Stromal cell of bone marrow (primary cell): ENCODE measurements at regions not wholly inside any gene's neighbourhood (a gene's known extent, or its start where the extent isn't known, plus 50 kb on each side); places are given as distances from the start of the nearest gene placed in this dataset.

Source experiments
- DNase-seq: peaks from one replicate; pipeline ENCODE4 v3.0.0-alpha.2; 2012; ENCODE audit warnings: low read depth

DNA sequence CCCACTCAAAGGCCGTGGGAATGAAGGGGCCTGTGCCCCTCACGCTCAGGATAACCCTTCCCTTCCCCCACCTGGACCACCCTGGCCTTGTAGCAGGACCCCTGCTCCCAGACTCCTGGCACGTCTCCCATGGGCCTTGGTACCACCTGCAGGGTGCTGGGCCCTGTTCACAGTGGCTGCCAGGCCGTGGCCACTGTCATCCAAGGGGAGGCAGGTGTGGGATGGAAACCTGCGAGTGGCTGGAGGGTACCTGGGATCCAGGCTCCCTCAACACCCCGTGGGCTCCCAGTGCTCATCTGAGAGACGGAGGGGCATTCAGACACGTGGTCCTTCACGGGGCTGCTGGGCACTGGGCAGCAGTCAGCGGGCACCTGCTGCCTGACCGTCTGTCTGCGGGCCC lies 75.6 kb upstream of the CIBAR2 start:
- DNase-seq: no peak

DNA sequence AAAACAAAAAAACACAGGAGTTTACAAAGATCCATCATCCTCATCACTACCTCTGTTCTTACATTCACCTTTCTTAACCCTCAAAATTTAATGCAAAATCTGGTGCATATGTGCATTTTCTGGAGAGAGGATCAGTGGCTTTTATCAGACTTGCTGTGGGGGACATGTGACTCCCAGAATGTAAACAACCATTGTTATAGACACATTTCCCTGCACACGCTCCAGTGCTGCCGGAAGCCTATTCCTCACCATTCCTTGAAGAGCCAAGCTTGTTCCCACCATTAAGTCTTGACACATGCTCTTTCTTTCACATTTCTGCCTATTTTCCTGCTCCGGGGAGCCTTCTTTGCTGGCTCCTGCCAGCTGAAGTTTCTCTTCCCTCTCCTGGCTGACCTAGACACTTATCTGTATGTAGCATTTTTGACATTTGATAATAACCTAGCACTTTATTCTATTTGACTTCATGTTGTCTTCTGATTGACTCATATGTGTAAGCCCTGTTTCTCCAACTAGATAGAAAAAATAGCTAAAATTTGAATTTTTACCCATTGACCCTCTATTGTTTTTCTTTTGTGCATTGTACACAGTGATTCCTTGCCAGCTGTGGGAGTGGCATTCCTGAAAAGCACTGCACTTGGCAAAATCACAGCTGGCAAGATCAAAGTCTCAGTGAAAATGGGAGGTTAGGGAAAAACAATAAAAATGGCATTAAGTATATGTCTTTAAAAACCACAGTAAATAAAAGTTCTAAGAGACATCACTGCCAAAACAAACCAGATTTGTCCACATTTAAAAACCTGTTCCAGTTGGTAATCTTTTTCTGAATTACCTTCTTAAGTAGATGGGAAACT lies 76.8 kb upstream of the CIBAR2 start:
- no peak for DNase-seq

DNA sequence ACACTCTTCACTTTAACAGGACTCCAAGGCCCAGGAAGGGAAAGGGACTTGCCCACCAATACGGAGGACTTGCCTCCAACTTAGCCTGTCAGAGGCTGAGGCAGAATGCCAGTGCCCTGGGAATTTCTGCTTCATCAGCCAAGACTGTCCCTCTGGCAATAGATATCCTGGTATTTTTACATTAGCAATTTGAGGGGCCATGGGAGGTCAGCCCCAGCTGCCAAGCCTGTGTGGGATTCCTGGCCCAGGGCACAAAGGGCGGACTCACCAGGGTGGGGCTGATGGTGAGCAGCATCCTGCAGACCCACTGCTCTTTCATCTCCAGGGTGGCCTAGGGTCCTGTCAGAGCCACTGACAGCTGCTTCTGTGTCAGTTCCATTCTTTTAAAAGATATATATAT lies 78.3 kb upstream of the CIBAR2 start:
- no peak for DNase-seq

DNA sequence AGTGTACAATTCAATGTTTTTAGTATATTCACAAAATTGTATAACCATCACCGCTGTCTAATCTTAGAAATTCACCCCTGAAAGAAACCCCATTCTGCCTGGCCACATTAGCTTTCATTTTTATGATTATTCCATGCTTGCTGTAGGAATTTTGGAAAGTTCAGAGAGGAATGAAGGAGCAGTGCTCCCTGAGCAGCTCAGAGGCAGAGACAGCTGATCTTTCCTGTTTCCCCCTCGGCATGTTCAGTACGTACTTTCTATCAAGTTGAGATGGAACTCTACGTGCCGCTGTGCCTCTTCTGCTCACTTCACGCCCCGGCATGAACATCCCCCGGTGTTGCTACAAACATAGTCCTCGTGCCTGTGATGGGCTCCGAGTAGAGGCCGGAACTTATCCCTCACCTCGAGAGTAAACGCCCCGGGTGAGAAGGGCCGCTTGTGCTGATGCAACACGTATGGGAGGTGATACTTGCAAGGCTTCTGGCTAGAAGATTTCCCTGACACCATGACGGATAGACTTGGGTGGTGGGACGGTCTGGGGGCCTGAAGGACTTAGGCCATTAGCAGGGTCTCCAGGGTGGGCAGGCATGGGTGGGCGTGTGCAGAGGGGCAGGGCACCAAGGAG lies 79.2 kb upstream of the CIBAR2 start:
- DNase-seq: no peak

DNA sequence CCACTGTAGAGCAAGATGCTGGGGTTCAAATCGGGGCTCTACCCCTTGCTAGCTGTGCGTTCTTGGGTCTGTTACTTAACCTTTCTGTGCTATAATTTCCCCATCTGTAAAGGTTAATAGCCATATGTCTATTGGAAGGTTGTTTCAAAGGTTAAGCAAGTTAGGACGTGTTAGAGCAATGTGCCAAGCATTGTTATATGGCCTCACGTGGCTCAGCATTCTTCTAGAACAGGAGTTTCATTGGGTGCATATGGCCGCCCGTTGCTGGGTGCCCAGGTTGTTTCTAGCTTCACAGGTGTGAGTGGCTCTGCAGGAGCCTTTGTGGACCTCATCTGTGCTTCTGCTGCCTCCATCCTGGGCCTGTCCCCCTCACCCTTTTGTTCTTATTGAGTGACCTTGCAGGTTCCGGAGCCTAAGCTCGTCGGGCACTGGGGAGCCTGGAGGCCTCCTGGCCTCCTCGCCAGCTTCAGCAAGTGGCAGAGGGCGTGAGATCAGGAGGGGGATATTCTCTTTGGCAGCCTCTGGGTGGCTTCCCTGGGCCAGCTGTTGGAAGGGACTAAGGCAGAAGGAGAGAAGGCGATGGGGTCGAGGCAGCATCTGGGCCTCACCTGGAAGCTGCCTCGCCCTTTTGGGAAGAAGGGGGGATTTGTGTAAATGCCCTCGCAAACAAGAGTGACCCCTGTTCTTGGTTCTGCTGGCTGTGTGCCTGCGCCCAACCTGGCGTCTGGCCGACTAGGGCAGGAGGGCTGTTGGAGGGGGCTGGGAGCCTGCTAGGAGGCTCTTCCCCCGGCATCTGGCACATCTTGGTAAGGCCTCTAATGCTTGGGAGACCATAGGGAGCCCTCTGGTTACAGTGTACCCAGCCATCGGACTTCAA lies 80.2 kb upstream of the CIBAR2 start:
- no peak for DNase-seq

DNA sequence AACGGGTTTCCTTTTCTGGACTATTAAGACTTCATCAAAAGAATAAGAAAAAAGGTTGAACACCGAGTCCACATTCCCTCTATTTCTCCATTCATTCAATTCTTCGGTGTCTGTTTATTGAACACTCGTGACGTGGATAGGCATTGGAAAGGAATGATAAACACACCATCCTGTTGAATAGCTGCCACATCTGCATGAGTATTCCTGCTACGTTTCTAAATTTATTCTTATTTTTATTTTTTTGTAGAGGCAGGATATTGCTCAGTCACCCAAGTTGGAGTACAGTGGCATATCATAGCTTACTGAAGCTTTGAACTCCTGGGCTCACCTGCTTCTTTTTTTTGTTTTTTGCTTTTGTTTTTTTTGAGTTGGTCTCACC lies 80.8 kb upstream of the CIBAR2 start:
- DNase-seq: no peak

DNA sequence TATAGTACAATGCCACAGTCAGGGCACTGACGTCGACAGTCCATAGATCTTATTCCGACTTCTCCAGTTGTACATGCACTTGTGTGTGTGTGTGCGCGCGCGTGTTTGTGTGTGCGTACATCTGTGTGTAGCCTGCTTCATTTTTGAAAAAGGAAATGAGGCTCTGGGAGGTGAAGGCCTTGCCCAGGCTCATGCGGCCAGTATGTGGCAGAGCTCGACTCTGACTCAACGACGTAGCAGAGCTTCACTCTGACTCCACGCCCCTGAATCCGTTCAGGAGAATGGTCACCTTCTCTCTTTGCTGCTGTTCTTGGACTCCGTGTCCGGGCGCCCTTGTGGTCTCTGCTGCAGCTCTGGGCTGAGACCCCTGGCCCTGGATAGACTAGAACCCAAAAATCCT lies 81.6 kb upstream of the CIBAR2 start:
- DNase-seq: no peak

DNA sequence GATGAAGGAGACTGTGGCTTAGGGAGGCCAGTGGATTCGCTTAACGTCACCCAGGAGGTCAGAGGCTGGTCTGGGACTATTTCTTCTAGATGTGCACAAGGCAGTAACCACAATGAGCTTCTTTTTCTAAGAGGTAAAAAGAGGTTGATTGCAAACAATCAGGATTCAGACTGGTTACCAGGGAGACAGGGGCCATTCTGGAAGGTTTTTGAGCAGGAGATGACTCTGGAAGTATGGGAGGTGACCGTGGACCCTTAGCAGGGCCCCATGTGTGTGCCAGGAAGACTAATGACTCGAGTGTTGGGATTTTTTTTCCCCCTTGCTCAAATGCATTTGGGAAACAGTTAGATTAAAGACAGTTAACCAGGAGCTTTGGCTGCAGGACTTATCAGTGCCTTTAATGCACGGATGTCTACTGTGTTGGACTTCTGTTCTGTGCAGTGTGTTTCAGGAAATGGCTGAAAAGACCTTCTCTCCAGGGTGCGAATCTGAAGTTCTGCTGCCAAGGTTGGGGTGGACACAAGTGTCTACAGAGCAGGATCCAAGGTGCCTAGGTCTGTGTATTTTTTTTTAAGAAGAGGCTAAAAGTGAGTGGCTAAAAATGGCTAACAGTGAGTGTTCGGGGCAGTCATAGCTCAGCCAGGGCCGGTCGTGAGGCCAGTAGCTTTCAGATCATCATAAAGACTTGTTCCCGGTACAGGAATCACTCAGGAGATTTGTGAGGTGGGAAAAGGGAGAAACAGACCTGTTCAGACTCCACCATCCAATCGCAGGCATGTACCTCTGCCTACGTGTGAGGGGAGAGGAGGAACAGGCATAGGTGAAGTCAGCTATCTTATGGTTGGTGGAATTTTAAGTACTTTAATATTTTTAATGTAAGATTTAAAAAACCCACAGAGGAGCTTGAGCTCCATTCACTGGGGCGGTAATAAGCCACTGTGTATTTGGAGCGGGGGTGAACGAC lies 82.3 kb upstream of the CIBAR2 start:
- no peak for DNase-seq

DNA sequence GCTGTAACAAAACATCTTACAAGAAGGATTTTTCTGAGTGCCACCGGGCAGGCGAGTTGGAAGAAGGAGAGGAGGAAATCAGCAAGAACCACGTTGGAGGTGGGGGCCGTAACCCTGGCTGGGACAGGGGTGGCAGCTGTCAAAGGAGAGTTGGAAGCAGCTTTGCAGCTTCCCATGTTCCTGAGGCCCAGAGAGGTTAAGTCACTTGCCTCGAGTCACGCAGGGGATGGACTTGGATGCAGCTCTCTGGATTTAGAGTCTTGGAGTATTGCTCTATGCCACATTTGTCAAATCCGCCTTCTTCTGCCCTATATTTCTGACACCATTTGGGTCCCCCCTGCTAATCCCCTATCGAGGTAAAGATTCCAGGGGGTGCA lies 83.0 kb upstream of the CIBAR2 start:
- no peak for DNase-seq

DNA sequence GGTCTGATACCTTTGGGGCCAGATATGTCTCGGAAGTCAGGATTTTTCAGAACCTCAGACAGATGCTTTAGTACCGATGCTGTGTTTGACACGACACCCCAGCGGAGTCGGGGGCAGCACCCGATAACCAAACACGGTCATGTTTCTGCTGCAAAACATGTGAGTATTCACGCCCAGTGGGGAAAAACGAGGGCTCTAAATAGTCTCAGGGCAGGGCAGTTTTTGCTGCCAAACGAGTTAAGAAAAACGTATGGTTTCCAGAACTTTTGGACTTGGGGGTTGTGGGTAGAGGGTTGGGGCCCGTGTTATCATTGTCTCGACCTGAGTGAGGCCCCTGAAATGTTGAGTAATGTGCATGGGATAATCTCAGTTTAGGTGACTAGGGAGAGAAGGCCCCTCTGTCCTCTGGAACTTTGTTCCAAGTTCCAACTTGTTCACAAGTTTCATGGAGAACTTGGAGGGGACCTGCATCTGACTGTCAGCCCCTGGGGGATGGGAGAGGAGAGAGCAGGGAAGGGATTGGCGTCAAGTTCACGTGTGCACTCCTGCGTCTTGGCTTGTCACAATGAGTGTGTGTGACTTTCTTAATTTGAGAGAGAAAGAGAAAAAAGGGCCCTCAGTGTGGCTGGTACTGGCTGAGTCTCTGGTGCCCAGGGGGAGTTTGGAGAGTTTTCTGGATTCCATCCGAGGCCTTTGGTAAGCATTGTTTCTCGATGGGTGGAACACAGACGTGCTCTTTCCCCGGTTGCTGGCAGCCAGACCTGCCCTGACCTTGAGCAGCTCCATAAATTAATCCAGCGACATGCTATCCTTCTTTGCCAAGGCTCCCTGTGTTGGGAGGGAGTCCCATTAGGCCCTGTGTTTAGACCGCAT lies 83.9 kb upstream of the CIBAR2 start:
- DNase-seq: no peak

DNA sequence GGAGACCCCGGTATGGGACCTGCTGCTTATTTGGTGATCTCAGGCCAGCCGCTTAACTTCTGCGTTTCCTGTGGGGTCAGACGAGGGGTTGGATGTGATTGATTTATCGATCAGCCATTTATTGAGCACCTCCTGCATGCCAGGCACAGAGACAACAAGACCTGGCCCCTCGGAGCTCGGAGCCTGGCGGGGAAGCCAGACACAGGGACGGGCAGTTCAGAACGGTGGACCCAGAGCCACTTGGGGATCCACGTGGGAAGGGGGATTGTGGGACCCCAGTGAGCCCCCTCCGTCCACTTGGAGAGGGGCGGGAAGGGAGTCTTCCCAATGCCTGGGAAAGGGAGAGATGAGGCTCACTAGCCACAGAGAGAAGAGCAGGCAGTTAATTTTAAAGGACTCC lies 84.7 kb upstream of the CIBAR2 start:
- no peak for DNase-seq

DNA sequence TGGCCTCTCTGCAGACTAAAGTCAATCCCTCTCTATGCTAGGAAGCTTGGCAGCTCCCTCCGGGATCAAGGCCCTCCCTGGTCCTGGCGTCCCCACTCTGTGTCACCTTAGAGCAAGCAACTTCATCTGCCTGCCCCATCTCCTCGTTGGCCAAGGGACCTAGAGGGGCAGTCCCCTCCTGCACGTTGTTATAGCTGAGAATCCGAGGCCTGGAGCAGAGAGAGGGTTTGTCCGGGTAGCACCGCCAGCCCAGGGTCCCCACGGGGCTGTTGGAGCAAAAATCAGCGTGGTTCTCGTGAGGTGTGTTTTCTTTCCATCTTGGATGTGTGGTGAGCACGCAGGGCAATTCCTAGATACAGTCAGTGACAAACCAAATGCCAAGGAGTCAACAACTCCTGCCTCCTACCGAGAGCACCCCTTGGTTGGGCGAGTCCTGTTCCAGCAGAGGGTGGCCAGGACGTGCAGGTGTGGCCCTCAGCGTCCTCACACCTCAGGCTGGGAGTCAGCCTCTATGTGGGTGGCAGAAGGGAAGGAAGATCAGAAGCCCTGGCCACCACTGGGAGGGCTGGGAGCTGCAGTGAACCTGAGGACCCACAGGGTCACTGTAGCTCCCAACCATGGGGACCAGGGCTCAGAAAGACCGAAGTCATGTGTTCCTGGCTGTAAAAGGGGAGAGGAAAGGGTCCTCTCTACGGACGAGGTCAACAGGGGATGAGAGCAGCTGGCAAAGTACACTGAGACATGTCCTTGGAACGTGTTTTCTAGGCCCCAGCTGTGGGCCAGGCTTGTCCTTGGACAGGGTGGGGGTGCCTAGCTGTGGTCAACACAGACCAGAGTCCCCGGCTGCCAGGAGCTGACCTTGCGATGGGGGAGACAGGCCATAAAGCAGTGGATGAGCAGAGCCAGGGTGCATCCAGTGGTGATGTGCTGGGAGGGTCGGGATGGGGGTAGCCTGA lies 85.6 kb upstream of the CIBAR2 start:
- no peak for DNase-seq

DNA sequence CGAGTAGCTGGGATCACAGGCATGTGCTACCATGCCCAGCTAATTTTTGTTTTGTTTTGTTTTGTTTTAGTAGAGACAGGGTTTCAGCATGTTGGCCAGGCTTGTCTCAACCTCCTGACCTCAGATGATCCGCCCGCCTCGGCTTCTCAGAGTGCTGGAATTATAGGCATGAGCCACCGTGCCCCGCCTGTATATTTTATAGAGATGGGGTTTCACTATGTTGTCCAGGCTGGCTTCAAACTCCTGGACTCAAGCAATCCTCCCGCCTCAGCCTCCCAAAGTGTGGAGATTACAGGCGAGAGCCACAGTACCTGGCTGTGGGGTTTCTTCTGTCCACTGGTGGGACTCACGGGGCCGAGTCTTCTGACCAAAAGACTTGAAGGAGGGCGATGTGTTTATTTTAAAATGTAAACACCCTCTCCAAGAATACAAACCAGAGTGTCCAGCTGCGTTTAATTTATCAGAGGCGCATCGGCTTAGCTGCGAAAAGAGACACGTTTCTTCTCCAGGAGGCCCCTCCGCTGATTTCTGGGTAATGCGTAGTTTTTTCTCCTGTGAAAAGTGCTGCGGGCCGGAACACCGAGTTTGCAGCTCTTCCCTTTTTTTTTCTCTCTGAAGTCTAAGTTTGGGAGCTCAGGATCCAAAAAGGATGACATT lies 86.9 kb upstream of the CIBAR2 start:
- DNase-seq: no peak

DNA sequence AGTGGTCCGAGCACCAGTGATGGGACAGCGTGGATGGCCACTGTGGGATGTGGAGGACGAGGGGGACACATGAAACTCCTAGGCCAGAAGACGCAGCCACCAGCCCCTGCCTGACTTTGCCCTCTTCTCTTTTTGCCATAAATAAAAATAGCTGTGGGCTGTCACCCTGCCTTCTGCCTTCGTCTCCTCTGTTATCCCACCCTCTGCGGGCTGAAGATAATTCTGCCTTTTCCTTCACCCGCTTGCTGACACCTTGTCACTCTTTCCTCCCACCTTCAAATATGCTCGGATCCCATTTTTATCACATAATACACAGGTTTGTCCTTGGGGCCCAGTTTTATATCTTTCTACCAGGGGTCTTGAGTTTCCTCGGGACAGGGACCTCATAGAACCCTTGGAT lies 87.6 kb upstream of the CIBAR2 start:
- no peak for DNase-seq

DNA sequence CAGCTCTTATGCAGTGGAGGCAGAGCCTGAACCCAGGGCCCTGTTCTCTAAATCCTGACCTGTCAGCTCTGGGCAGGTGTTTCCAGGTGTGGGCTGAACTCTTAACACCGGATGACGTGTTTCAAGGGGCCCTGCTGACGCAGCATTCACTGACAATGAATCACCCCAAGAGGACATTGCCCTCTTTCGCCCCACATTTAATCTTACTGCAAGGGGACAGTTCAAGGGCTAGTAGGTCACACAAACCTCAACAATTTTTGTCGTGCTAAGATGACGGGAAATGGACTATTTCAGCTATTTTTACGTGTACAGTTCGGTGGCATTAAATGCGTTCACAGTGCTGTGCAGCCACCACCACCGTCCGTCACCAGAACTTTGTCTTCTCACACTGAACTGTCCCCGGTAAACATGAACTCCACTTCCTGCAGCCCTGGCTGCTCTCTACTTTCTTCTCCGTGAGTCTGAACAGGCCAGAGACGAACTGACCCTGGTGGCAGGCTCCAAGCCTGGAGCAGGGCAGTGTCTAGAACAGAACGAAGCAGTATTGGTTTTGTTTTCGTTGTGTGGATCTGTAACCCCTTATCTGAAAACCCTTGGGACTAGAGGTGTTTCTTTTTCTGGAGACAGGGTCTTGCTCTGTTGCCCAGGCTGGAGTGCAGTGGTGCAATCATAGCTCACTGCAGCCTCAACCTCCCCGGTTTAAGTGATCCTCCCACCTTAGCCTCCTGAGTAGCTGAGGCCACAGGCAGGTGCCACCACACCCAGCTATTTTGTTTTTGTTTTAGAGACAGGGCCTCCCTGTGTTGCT lies 88.4 kb upstream of the CIBAR2 start:
- no peak for DNase-seq

DNA sequence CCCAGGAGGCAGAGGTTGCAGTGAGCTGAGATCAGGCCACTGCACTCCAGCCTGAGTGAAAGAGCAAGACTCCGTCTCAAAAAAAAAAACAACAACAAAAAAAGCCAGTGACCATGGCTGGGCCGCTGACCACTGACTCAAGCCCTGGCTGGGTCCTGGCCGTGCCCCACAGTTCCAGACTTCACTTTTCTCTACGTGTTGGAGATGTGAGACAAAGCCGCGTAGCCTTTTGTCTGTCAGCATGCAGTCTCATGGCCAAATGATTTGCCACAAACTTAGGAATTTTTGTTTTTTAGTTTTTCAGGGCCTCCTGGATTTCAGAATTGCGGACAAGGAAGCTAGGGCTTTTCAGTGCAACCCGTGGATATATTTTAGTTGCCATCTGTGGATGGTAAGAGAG lies 89.3 kb upstream of the CIBAR2 start:
- DNase-seq: no peak

DNA sequence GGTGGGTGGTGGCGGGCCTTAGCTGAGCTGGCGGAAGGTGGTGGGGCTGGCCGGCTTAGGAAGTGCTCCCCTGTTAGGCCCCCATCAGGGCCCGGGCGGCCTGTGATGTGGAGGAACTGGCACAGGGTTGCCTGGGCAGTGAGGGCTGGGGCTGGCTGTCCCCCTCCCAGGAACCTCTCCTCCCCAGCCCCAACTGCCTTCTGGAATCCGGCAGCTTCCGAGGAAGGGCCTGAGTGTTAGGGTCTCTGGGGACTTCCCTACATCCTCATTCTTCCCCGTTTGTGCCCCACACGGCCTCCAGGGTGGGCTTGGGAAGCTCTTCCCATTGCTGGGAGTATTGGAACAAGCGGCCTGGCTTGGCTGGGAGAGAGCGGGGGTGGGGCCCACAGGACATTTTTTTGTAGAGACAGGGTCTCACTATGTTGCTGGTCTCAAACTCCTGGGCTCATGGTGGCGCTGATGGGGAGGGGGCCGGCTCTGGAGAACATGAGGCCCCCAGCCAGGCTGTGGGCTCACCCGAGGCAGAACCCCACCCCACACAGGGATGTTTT lies 89.9 kb upstream of the CIBAR2 start:
- no peak for DNase-seq
